Immature natural killer cell (primary cell): ENCODE measurements at regions not wholly inside any gene's neighbourhood (a gene's known extent, or its start where the extent isn't known, plus 50 kb on each side); places are given as distances from the start of the nearest gene placed in this dataset.
"Not testable (repeated sequence)": the region's sequence is repeated elsewhere in the genome, so short reads cannot be mapped to it uniquely, and the experiment has no call there.

Source experiments
- DNase-seq, 3 donors: peaks; one replicate each; pipeline ENCODE4 v3.0.0; 2022; ENCODE audit warnings: mixed read lengths in 1 of 3
- H3K27ac Mint-ChIP-seq, 6 donors: one replicate each; pipeline ENCODE4 v1.8.0; 2020; ENCODE audit warnings: mixed read lengths in 6 of 6, mild to moderate bottlenecking in 5 of 6, inconsistent platforms in 4 of 6, moderate library complexity in 3 of 6
- H3K27me3 Mint-ChIP-seq, 3 donors: one replicate each; pipeline ENCODE4 v1.8.0; 2020 to 2021; ENCODE audit warnings: low read depth in 3 of 3, mild to moderate bottlenecking in 3 of 3, mixed read lengths in 3 of 3, moderate library complexity in 3 of 3, inconsistent platforms in 1 of 3
- H3K36me3 Mint-ChIP-seq, 3 donors: one replicate each; pipeline ENCODE4 v1.8.0; 2020; ENCODE audit warnings: mixed read lengths in 3 of 3, inconsistent platforms in 2 of 3, mild to moderate bottlenecking in 2 of 3
- H3K4me1 Mint-ChIP-seq, 2 donors: one replicate each; pipeline ENCODE4 v1.8.0; 2020; ENCODE audit warnings: inconsistent platforms in 2 of 2, mild to moderate bottlenecking in 2 of 2, mixed read lengths in 2 of 2, moderate library complexity in 1 of 2
- H3K4me3 Mint-ChIP-seq, 5 donors: one replicate each; pipeline ENCODE4 v1.8.0; 2020; ENCODE audit warnings: mild to moderate bottlenecking in 5 of 5, mixed read lengths in 5 of 5, inconsistent platforms in 3 of 5, moderate library complexity in 3 of 5
- H3K9me3 Mint-ChIP-seq, 6 donors: one replicate each; pipeline ENCODE4 v1.8.0; 2020; ENCODE audit warnings: mild to moderate bottlenecking in 6 of 6, mixed read lengths in 6 of 6, inconsistent platforms in 4 of 6, moderate library complexity in 3 of 6

DNA sequence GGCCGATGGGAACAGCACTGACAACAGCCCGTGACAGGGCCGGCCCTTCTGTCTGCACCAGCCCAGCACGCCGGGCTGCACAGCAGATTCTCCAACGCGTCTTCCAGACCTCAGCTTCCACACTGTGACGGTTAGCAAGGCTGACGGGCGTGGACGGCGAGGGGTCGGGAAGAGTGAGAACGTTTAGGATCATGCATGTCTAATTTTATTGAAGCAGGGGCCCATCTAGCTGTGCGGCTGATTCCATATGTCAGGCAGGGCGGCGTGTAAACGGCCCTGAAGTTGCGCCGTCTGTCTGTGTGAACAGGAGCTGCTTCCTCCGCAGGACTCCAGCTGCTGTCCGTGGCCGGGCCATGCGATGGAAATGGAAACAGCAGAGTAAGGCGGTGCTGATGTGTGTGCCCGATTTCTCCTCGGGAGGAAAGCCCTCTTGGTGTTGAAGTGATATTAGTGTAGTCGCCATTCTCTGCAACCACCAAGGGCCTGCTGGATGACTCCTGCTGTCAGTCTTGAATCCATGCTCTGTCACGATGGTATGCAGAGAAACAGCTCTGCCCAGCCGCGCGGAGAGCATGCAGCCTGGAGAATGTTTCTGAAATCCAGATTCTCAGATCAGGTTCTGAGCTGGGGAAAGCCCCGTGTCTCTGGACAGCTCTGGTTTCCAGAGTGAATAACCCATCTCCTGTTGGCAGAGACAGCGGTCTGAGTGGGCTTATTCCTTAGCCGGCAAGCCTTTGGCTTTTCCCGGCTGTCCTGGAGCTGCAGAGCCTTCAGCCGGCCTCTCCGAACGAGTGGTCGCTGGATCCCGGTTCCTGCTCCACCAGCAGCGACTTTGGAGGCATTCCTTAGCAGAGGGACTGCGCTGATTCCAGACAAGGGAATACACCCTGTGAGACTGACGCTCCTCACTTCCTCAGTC lies 158.1 kb upstream of the UBE3A start:
- no peaks in the 10 kb centered on the region for H3K4me1 Mint-ChIP-seq
- peaks cover 0 to 14% (median 9%) of the 10 kb centered on the region in 6 donors for H3K9me3 Mint-ChIP-seq
- peaks cover 0 to 3% (median 2%) of the 10 kb centered on the region in 3 donors for H3K27me3 Mint-ChIP-seq
- H3K36me3 Mint-ChIP-seq, result peaks cover 0 to 3% (median 0%) of the 10 kb centered on the region in 3 donors
- no peak for DNase-seq
- H3K27ac Mint-ChIP-seq, result no peak overlapping the region
- H3K4me3 Mint-ChIP-seq, result no peak overlapping the region

DNA sequence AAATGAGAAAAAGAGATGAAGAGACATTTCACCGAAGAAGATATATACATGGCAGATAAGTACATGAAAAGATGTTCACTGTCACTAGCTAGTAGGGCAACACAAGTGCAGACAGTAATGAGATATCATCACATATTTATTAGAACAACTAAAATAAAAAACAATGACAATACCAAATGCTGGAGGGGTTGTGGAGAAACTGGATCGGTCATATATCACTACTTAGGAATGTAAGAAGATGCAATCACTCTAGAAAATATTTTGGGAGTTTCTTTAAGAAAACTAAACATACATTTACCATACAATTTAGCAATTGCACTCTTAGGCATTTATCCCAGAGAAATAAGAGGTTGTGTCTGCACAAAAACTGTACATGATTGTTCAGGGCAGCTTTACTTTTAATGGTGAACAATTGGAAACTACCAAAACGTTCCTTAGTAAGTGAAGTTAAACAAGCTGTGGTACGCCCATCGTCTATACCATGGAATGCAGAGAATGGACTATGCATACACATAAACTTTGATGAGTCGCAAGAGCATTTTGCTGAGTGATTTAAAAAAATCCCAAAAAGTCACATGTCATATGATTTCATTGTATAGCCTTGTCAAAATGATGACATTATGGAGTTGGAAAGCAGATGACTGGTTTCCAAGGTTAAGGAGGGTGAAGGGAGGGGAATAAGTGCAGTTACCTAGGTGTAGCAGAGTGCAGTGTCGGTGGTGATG lies 149.0 kb upstream of the UBE3A start:
- no peaks in the 10 kb centered on the region for H3K4me1 Mint-ChIP-seq
- H3K36me3 Mint-ChIP-seq, result no peaks in the 10 kb centered on the region
- DNase-seq, result no peak
- peaks cover 1 to 32% (median 12%) of the 10 kb centered on the region in 6 donors for H3K9me3 Mint-ChIP-seq
- no peak overlapping the region for H3K27ac Mint-ChIP-seq
- H3K27me3 Mint-ChIP-seq, result peaks cover 0 to 6% (median 2%) of the 10 kb centered on the region in 3 donors
- no peak overlapping the region for H3K4me3 Mint-ChIP-seq

DNA sequence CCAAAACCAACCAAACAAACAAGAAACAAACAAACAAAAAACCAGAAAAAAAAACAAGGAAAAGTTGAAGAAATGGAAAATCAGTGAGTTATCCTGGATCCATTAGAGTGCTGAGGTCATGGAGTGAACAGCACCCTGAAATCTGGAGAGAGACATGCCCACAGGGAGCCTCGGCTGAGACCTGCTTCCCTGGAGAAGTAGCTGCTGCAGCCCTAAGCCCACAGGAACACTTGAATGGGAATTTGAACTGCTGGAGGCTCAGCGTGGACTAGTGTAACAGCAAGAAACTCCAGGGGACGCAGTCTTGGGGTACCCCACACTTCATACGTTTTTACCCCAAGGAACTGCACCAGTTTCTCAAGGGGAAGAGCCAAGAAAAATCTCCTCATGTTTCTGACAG lies 144.1 kb upstream of the UBE3A start:
- Mint-ChIP-seq H3K9me3 (peaks cover 4 to 45% (median 17%) of the 10 kb centered on the region in 6 donors), H3K27me3 (peaks cover 2 to 10% (median 3%) of the 10 kb centered on the region in 3 donors), H3K4me3 (no peak overlapping the region), H3K27ac (no peak overlapping the region), H3K4me1 (no peaks in the 10 kb centered on the region), H3K36me3 (peaks cover 0 to 3% (median 0%) of the 10 kb centered on the region in 3 donors)
- DNase-seq, result no peak

DNA sequence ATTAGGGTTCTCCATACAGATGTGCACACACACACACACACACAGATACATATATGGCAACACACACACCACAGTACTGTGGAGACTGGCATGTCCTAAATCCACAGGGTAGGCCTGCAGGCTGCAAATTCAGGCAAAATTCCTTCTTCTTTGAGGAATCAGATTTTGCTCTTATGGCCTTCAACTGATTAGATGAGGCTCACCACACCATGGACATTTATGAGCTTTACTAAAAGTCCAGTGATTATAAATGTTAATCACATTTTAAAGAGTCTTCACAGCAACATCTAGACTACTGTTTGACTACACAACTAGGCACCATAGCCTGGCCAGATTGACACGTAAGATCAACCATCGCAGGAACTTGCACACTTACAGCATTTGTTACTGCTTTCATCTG lies 140.3 kb upstream of the UBE3A start:
- H3K36me3 Mint-ChIP-seq, result peaks cover 0 to 3% (median 0%) of the 10 kb centered on the region in 3 donors
- DNase-seq, result no peak
- no peaks in the 10 kb centered on the region for H3K4me1 Mint-ChIP-seq
- no peak overlapping the region for H3K27ac Mint-ChIP-seq
- no peak overlapping the region for H3K4me3 Mint-ChIP-seq
- peaks cover 0 to 5% (median 4%) of the 10 kb centered on the region in 3 donors for H3K27me3 Mint-ChIP-seq
- peaks cover 4 to 30% (median 8%) of the 10 kb centered on the region in 6 donors for H3K9me3 Mint-ChIP-seq

DNA sequence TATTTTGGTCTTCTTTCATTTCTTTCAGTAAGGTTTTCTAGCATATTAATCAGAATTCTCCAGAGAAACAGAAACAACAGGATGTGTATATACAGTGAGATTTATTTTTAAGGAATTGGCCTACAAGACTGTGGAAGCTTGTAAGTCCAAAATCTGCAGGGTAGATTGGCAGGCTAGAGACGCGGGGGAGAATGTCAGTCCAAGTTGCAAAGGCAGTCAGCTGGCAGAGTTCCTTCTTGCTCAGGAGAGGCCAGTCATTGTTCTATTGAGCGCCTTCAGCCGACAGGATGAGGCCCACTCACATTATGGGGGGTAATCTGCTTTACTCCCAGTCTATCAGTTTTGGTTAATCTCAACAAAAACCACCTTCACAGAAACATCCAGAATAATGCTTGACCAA lies 133.4 kb upstream of the UBE3A start:
- Mint-ChIP-seq H3K36me3 (no peaks in the 10 kb centered on the region), H3K4me1 (no peaks in the 10 kb centered on the region)

DNA sequence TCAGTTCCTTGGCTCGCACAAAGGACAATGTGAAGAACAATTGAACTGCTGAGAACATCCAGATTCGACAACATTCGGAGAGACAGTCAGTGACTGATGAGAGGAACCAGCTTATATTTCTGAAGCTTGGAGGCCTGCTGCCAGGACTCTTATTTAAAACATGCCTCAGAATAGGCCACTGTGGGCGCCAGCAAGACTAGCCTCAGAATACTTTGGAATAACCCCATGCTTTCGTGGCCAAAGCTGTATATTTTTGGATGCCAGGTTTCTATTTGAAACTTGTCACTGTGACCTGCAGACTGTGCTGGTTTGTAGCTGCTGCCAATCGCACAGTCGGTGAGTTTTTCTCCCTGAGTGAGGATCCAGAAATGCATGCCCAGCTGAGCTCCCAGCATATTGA lies 129.9 kb upstream of the UBE3A start:
- Mint-ChIP-seq H3K36me3 (no peaks in the 10 kb centered on the region), H3K27ac (no peak overlapping the region), H3K4me3 (no peak overlapping the region), H3K9me3 (peaks cover 0 to 24% (median 5%) of the 10 kb centered on the region in 6 donors), H3K27me3 (peaks cover 0 to 2% (median 0%) of the 10 kb centered on the region in 3 donors), H3K4me1 (no peaks in the 10 kb centered on the region)
- no peak for DNase-seq

More for the DNA sequence above, 133.4 kb upstream of the UBE3A start:
- Mint-ChIP-seq H3K9me3 (peaks cover 0 to 16% (median 6%) of the 10 kb centered on the region in 6 donors), H3K27me3 (peaks cover 0 to 2% (median 2%) of the 10 kb centered on the region in 3 donors), H3K27ac (no peak overlapping the region), H3K4me3 (no peak overlapping the region)
- no peak for DNase-seq

DNA sequence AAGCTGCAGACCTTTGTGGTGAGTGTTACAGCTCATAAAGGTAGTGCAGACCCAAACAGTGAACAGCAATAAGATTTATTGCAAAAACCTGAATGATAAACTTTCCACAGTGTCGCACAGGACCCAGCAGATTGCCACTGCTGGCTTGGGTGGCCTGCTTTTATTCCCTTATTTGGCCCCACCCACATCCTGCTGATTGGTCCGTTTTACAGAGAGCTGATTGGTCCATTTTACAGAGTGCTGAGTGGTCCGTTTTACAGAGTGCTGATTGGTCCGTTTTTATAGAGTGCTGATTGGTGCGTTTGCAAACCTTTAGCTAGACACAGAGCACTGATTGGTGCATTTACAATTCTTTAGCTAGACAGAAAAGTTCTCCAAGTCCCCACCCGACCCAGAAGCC lies 127.7 kb upstream of the UBE3A start:
- not testable (repeated sequence) for H3K27me3 Mint-ChIP-seq, H3K4me3 Mint-ChIP-seq

DNA sequence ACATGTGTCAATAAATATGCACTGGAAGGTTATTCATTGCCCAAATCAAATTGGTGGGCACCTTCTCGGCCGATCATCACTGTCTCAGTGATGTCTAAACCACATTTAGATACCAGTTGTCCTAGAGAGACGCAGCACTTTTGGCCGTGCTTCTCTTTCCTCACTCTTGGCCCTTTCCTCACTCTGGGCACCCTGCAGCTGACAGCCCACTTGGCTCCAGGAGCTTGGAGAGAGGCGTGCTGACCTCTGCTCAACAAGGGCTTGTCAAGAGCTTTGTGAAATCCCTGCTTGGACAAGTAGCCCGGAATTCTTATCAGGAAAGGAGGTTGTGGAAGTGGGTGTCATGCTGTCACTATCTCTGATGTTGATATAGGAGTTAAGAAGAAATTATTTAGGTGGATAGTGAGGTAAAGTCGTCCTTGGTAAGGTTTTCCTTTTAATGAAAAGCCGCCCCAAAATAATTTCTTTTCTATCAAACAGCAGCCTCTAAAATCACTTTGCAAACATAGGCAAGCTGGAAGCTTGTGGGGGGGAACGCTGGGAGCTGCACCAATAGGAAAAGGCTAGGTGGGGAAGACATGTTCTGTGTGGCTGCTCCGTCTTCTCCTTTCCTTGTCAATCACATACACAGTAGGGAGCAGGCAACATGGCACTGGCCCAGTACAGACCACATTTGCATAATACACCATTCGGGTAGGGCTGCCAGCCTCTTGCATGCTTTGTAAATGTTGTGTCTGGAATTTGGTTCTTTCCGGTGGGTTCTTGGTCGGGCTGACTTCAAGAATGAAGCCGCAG lies 126.8 kb upstream of the UBE3A start:
- Mint-ChIP-seq H3K4me1 (no peaks in the 10 kb centered on the region), H3K9me3 (peaks cover 4 to 41% (median 7%) of the 10 kb centered on the region in 6 donors), H3K36me3 (no peaks in the 10 kb centered on the region), H3K27ac (no peak overlapping the region), H3K4me3 (no peak overlapping the region), H3K27me3 (peaks cover 0 to 2% (median 0%) of the 10 kb centered on the region in 3 donors)
- no peak for DNase-seq

More for the DNA sequence above, 127.7 kb upstream of the UBE3A start:
- peaks cover 2 to 41% (median 9%) of the 10 kb centered on the region in 6 donors for H3K9me3 Mint-ChIP-seq
- not testable (repeated sequence) for H3K4me1 Mint-ChIP-seq, H3K36me3 Mint-ChIP-seq, H3K27ac Mint-ChIP-seq, DNase-seq

DNA sequence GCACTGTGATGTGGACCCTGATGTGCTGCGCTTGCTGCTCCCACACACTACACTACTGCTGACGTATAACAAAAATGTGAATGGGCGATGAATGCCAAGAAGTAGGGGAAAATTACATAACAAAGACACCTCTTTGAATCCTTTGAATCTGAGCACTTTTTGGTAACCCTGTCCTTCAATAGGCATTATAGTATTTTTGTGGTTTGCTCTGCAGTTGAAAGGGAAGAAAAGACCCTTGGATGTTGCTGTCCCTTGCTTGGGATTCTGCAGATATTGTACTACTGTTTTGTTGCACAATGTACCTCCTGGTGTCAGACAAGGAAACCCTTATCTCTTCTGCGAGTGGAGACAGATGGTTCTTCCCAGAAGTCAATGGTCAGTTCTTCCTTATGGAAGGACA lies 124.8 kb upstream of the UBE3A start:
- Mint-ChIP-seq H3K4me1 (no peaks in the 10 kb centered on the region), H3K27me3 (no peaks in the 10 kb centered on the region), H3K36me3 (no peaks in the 10 kb centered on the region), H3K27ac (no peak overlapping the region), H3K9me3 (peaks cover 4 to 41% (median 6%) of the 10 kb centered on the region in 6 donors), H3K4me3 (no peak overlapping the region)
- no peak for DNase-seq

DNA sequence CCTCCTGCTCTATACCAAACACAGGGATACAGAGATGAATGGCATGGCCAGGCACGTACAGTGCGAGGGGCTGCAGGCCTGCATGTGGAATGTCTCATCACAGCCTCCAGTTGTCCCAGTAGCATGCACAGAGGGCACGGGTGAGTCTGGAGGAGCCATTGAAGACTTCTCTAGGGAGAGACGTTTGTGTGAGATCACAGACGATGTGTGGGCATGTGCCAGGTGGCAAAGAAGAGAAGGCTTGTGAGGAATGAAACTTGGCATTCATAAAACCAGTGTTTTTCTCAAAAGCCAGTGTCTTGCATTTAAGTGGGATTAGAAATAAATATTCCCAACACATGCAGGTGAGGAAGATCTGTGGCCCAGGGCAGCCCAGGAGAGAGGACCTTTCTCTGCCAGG lies 119.1 kb upstream of the UBE3A start:
- Mint-ChIP-seq H3K4me1 (no peaks in the 10 kb centered on the region), H3K36me3 (no peaks in the 10 kb centered on the region), H3K9me3 (peaks cover 2 to 21% (median 11%) of the 10 kb centered on the region in 6 donors), H3K4me3 (no peak overlapping the region), H3K27me3 (no peaks in the 10 kb centered on the region), H3K27ac (no peak overlapping the region)
- no peak for DNase-seq

DNA sequence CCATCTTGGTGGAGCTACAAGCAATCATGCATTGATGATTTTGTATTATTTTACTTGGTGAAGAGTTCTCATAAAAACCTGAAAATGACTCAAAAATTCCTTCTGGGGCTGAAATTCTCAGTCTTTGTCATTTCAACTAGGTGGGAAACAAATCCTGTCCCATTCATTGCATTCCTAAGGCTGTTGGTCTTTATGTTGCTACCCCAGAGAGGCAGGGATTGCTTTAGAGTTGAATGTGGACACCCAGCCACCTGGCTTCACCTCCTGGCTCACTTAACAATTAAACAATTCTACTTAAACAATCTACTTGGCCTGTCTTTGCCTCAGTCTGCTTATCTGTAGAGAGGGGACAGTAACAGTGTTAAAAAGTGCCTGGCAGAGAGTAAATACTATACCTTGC lies 117.3 kb upstream of the UBE3A start:
- no peak for DNase-seq
- peaks cover 0 to 32% (median 10%) of the 10 kb centered on the region in 6 donors for H3K9me3 Mint-ChIP-seq
- H3K4me1 Mint-ChIP-seq, result no peaks in the 10 kb centered on the region
- no peak overlapping the region for H3K27ac Mint-ChIP-seq
- H3K27me3 Mint-ChIP-seq, result no peaks in the 10 kb centered on the region
- H3K4me3 Mint-ChIP-seq, result no peak overlapping the region
- no peaks in the 10 kb centered on the region for H3K36me3 Mint-ChIP-seq

DNA sequence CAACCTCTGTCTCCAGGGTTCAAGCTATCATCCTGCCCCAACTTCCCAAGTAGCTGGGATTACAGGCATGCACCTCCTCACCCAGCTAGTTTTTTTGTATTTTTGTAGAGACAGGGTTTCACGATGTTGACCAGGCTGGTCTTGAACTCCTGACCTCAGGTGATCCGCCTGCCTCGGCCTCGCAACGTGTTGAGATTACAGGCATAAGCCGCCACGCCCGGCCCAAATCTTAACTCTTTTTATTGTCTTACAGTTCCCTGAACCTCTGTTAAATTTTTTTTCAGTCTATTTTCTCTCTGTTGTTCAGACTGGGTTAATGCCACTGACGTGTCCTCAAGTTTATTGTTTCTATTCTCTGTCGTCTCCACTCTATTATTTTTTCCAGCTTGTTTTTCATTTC lies 115.8 kb upstream of the UBE3A start:
- Mint-ChIP-seq H3K27ac (no peak overlapping the region), H3K9me3 (peaks cover 0 to 34% (median 10%) of the 10 kb centered on the region in 6 donors), H3K4me1 (no peaks in the 10 kb centered on the region), H3K27me3 (no peaks in the 10 kb centered on the region), H3K36me3 (no peaks in the 10 kb centered on the region), H3K4me3 (no peak overlapping the region)
- no peak for DNase-seq

DNA sequence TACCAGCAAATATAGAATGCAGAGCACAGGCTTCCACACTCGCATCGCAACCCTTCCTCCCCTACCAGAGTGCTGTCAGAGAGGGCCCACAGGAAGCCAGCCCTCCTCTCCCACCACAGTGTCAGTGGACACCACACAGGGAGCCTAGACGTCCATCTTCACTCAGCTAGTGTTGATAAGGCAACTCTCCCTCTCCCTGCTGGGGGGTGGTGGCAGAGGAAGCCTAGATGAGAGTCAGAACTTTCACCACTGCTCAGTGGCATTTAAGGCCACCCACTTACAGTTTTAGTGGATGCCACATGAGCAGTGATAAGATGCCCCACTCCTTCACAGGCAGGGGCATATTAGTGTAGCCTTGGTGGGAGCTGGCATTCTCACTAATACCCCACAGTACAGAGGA lies 109.8 kb upstream of the UBE3A start:
- Mint-ChIP-seq H3K9me3 (peaks cover 2 to 48% (median 11%) of the 10 kb centered on the region in 6 donors), H3K27ac (no peak overlapping the region), H3K4me1 (no peaks in the 10 kb centered on the region), H3K36me3 (no peaks in the 10 kb centered on the region), H3K27me3 (peaks cover 0 to 2% (median 2%) of the 10 kb centered on the region in 3 donors), H3K4me3 (no peak overlapping the region)
- no peak for DNase-seq
